ENCODE measurements at regions not wholly inside any gene's neighbourhood (a gene's known extent, or its start where the extent isn't known, plus 50 kb on each side); places are given as distances from the start of the nearest gene placed in this dataset.
"Not testable (repeated sequence)": the region's sequence is repeated elsewhere in the genome, so short reads cannot be mapped to it uniquely, and the experiment has no call there.

GRCh38 chr14:83664389-83664788, 1865.6 kb upstream of the FLRT2 start:
- Mint-ChIP-seq H3K9me3 (peaks cover 12% of the 10 kb centered on the region), H3K27ac (no peak overlapping the region), H3K4me1 (no peaks in the 10 kb centered on the region), H3K4me3 (no peak overlapping the region), H3K36me3 (ENCODE audit: low read depth) (no peaks in the 10 kb centered on the region), H3K27me3 (no peaks in the 10 kb centered on the region)
- ATAC-seq (replicated peaks) = no peak

DNA sequence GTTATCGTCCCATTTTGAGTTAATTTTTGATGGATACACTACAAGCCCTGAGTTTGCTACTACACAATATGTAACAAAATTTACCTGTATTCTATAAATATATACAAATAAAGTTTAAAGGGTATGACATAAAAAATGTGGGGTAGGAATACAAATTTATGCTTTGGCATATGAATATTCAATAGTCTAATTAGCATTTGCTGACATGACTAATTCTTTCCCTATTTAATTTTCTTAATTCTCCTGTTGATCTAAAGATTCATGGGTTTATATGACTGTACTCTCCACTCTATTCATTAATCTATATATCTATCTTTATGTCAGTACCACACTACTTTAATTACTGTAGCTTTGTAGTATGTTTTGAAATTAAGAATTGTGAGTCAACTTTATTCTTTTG, 1840.7 kb upstream of the FLRT2 start:
- Mint-ChIP-seq H3K27me3 (no peaks in the 10 kb centered on the region), H3K27ac (no peak overlapping the region), H3K9me3 (peaks cover 9% of the 10 kb centered on the region), H3K4me3 (no peak overlapping the region), H3K36me3 (ENCODE audit: low read depth) (no peaks in the 10 kb centered on the region), H3K4me1 (no peaks in the 10 kb centered on the region)
- no peak for ATAC-seq (replicated peaks)

DNA sequence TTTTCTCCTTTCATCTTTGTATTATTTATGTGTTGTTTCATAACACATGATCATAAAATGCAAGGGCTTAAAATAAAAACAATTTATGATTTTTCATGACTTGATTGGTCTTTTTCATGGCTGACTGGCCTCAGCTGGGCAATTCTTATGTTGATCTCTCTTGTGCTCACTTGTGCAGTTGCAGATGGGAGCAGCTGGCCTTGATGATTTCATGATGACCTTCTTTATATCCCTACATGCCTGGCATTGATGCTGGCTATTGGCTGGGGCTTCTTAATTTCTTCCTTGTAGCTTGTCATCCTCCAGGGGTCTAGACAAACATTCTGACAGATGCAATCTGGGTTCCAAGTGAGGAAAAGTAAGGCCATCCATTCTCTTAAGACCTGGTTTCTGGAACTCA, 1832.8 kb upstream of the FLRT2 start:
- Mint-ChIP-seq H3K4me1 (no peaks in the 10 kb centered on the region), H3K4me3 (no peak overlapping the region), H3K27me3 (no peaks in the 10 kb centered on the region), H3K36me3 (ENCODE audit: low read depth) (no peaks in the 10 kb centered on the region), H3K9me3 (peaks cover 7% of the 10 kb centered on the region), H3K27ac (no peak overlapping the region)
- no peak for ATAC-seq (replicated peaks)

- no peaks in the 10 kb centered on the region for H3K27me3 Mint-ChIP-seq
- peaks cover 7% of the 10 kb centered on the region for H3K9me3 Mint-ChIP-seq
- no peaks in the 10 kb centered on the region for H3K36me3 Mint-ChIP-seq (ENCODE audit: low read depth)
- no peaks in the 10 kb centered on the region for H3K4me1 Mint-ChIP-seq
- H3K4me3 Mint-ChIP-seq = no peak overlapping the region
- no peak overlapping the region for H3K27ac Mint-ChIP-seq
- ATAC-seq (replicated peaks) = no peak
These were observed 1827.3 kb upstream of the FLRT2 start for GRCh38 chr14:83702619-83703018.

DNA sequence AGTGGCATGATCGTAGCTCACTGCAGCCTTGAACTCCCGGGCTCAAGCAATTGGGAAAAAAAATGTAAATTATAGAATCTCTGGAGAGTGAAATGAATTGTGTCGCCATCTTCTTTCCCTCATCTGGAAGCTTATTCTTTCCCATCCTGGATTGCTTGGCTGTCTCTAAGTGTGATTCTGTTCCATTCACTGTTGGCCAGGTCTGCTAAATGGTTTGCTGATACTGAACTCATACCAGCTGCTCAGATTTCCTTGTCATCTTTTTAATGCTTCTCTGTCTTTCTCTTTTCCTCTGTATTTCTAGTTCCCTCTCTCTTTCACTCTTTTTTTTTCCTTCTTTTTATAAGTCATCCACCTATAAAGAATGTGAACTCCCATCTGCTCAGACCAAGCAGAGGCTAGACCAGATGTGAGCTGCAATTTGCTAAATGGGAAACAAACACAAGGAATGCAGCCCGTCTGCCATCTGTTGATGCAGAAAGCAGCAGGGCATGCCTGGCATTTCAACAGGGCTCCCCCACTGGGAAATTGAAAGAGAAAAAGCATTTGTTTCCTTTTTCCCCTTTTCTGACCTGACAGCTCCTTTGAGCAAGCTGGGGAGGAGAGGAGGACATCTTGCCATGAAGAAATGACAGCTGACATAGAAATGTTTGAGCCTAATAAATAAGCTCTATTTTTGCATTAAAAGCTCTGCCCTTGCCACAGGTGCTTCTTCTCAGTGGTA, 1823.6 kb upstream of the FLRT2 start:
- H3K9me3 Mint-ChIP-seq = no peaks in the 10 kb centered on the region
- no peak overlapping the region for H3K27ac Mint-ChIP-seq
- H3K27me3 Mint-ChIP-seq = no peaks in the 10 kb centered on the region
- no peaks in the 10 kb centered on the region for H3K4me1 Mint-ChIP-seq
- no peak for ATAC-seq (replicated peaks)
- no peaks in the 10 kb centered on the region for H3K36me3 Mint-ChIP-seq (ENCODE audit: low read depth)
- no peak overlapping the region for H3K4me3 Mint-ChIP-seq

GRCh38 chr14:83707056-83707455, 1822.9 kb upstream of the FLRT2 start:
- Mint-ChIP-seq H3K27me3 (no peaks in the 10 kb centered on the region), H3K9me3 (no peaks in the 10 kb centered on the region), H3K4me3 (no peak overlapping the region), H3K27ac (no peak overlapping the region), H3K36me3 (ENCODE audit: low read depth) (no peaks in the 10 kb centered on the region), H3K4me1 (no peaks in the 10 kb centered on the region)
- ATAC-seq (replicated peaks) = no peak

DNA sequence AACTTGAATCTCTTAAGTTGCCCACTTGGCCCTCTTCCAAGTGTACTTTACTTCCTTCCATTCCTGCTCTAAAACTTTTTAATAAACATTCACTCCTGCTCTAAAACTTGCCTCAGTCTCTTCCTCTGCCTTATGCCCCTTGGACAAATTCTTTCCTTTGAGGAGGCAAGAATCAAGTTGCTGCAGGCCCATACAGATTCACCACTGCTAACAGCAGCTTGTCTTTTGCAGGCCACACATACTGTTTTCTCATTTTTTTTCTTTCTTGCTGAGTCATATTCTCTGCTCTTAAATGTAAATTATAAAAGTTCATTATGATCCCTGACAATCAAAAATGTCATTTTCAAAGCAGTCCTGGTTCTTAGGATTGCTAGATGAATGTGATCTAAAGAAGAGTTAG, 1820.8 kb upstream of the FLRT2 start:
- Mint-ChIP-seq H3K27me3 (no peaks in the 10 kb centered on the region), H3K4me3 (no peak overlapping the region), H3K4me1 (no peaks in the 10 kb centered on the region), H3K27ac (no peak overlapping the region), H3K9me3 (peaks cover 2% of the 10 kb centered on the region), H3K36me3 (ENCODE audit: low read depth) (no peaks in the 10 kb centered on the region)
- ATAC-seq (replicated peaks) = no peak

DNA sequence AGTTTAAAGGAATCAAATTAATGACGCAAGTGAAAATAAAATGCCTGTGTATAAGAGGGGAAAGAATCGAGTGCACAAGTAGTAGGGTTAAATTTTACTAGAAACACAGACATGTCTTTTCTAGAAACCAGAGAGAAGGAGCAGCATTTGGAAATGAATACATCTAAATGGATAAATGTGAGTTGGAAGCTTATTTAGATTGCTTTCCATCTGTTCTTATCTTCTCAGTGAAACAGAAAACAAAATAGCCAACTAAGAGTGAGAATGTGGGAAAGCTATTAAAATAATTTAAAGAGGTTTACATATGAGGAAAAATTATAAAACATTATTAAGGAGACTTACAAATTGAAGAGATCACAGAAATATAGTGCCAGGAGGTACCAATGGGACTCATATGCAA, 1818.9 kb upstream of the FLRT2 start:
- H3K27me3 Mint-ChIP-seq = no peaks in the 10 kb centered on the region
- H3K27ac Mint-ChIP-seq = no peak overlapping the region
- no peak overlapping the region for H3K4me3 Mint-ChIP-seq
- no peak for ATAC-seq (replicated peaks)
- H3K4me1 Mint-ChIP-seq = no peaks in the 10 kb centered on the region
- H3K36me3 Mint-ChIP-seq (ENCODE audit: low read depth) = no peaks in the 10 kb centered on the region
- peaks cover 4% of the 10 kb centered on the region for H3K9me3 Mint-ChIP-seq

DNA sequence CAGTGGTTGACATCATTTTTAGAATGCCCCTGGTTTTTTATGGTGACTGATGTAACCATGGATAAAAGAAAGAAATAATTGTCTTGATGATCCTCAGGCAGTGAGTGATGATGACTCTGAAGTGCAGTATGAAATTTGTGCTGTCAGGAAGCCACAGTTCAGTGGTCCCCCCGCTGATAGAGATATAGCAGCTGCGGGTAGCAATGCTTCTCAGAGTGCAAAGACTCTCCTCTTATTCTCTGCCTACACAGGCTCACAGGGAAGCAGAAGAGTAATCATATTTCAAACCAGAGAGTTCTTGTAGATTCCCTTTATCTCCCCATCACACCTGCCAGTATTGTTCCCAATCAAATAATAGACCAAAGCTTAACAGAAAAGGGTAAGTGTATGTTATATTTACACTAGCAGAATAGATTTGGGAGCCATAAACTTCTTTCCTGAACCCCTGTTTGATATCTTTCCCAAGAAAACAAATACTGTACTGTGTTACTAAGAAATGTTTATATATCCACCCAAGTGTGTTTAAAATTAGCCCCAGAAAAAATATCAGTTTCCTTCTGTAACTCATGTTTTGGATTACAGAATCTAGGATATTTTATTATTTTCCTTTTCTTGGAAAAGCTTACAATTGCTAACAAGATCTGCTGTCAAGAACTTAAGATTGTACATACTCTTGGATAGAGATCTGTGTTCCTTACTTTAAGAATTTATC, 1817.4 kb upstream of the FLRT2 start:
- no peak for ATAC-seq (replicated peaks)
- H3K36me3 Mint-ChIP-seq (ENCODE audit: low read depth) = no peaks in the 10 kb centered on the region
- peaks cover 4% of the 10 kb centered on the region for H3K9me3 Mint-ChIP-seq
- no peaks in the 10 kb centered on the region for H3K4me1 Mint-ChIP-seq
- H3K27me3 Mint-ChIP-seq = no peaks in the 10 kb centered on the region
- no peak overlapping the region for H3K27ac Mint-ChIP-seq
- no peak overlapping the region for H3K4me3 Mint-ChIP-seq

- Mint-ChIP-seq H3K36me3 (ENCODE audit: low read depth) (no peaks in the 10 kb centered on the region), H3K4me3 (no peak overlapping the region), H3K4me1 (no peaks in the 10 kb centered on the region), H3K27me3 (no peaks in the 10 kb centered on the region), H3K9me3 (peaks cover 9% of the 10 kb centered on the region), H3K27ac (no peak overlapping the region)
- no peak for ATAC-seq (replicated peaks)
These were observed 1816.2 kb upstream of the FLRT2 start for GRCh38 chr14:83713732-83714131.

DNA sequence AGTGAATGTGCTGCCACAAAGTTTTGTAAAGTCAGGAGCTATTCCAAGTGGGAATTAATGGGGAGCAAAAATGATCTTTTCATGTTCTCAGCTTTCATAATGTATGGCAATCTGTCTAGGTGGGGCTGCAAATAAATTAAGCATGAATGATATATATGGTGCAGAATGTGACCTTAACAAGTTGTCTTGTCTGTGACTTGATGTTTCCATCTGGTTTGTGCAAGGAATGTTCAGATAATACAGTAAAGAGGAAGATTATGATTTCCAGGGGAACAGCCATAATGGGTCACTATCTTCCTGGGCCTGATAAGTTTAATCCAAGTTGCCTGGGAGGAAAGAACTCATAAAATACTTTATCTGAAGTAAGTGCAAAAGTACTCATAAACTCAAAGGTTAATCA, 1815.8 kb upstream of the FLRT2 start:
- no peak overlapping the region for H3K27ac Mint-ChIP-seq
- no peak for ATAC-seq (replicated peaks)
- no peak overlapping the region for H3K4me3 Mint-ChIP-seq
- H3K4me1 Mint-ChIP-seq = no peaks in the 10 kb centered on the region
- peaks cover 9% of the 10 kb centered on the region for H3K9me3 Mint-ChIP-seq
- H3K27me3 Mint-ChIP-seq = no peaks in the 10 kb centered on the region
- no peaks in the 10 kb centered on the region for H3K36me3 Mint-ChIP-seq (ENCODE audit: low read depth)

- not testable (repeated sequence) for ATAC-seq (replicated peaks); H3K4me1 Mint-ChIP-seq; H3K27me3 Mint-ChIP-seq; H3K27ac Mint-ChIP-seq; H3K36me3 Mint-ChIP-seq (ENCODE audit: low read depth); H3K4me3 Mint-ChIP-seq; H3K9me3 Mint-ChIP-seq
These were observed 1810.5 kb upstream of the FLRT2 start for GRCh38 chr14:83719435-83719834.

DNA sequence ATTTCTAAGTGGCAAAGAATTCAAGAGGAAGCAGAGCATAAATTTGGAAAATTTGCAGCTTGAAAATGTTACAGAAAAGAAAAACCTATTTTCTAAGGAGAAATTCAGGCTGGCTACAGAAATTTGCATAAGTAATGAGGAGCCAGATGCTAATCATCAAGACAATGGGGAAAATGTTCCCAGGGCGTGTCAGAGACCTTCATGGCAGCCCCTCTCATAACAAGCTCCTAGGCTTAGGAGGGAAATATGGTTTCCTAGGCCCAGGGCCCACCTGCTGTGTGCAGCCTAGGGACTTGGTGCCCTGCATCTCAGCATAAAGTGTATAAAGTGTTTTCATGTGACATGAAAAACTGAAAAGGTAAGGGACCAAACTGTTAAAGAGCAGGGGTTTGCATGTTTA, 1796.3 kb upstream of the FLRT2 start:
- Mint-ChIP-seq H3K4me3 (no peak overlapping the region), H3K9me3 (peaks cover 26% of the 10 kb centered on the region), H3K27me3 (no peaks in the 10 kb centered on the region), H3K36me3 (ENCODE audit: low read depth) (no peaks in the 10 kb centered on the region), H3K27ac (no peak overlapping the region), H3K4me1 (no peaks in the 10 kb centered on the region)
- no peak for ATAC-seq (replicated peaks)

GRCh38 chr14:83734431-83734830, 1795.5 kb upstream of the FLRT2 start:
- Mint-ChIP-seq H3K4me3 (no peak overlapping the region), H3K27me3 (no peaks in the 10 kb centered on the region), H3K27ac (no peak overlapping the region), H3K36me3 (ENCODE audit: low read depth) (no peaks in the 10 kb centered on the region), H3K9me3 (peaks cover 26% of the 10 kb centered on the region), H3K4me1 (no peaks in the 10 kb centered on the region)
- no peak for ATAC-seq (replicated peaks)

DNA sequence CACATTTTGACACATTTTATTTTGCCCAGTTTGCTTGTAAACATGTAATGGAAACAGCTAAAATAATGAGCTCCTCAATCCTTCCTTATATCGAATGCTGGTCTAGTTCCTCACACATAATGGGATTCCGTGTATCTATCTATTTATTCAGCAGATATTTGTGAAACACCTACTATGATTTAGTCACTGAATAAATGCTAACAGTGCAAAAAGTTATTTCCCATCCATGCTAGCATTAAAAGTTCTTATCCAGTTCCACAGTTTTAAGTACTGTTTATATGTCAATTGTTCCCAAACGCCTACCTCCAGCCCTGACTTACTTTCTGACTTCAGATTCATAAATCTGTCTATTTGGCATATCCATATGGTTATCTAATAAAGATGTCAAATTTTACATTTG, 1788.7 kb upstream of the FLRT2 start:
- Mint-ChIP-seq H3K4me1 (no peaks in the 10 kb centered on the region), H3K36me3 (ENCODE audit: low read depth) (no peaks in the 10 kb centered on the region), H3K27me3 (no peaks in the 10 kb centered on the region), H3K4me3 (no peak overlapping the region), H3K27ac (no peak overlapping the region), H3K9me3 (no peaks in the 10 kb centered on the region)
- no peak for ATAC-seq (replicated peaks)
